H1 (cell line): ENCODE measurements at regions not wholly inside any gene's neighbourhood (a gene's known extent, or its start where the extent isn't known, plus 50 kb on each side); places are given as distances from the start of the nearest gene placed in this dataset.

ENCODE experiments used
- CTCF ChIA-PET: fragments of 300-600 bp; sonication (Branson Sonifier 250); formaldehyde crosslinking; loops from one replicate; lab custom pipeline; 2021; ENCODE audit not compliant: partially characterized antibody; lab: Charles Lee
- POLR2A ChIA-PET: fragments of 300-600 bp; sonication (Branson Sonifier 250); formaldehyde crosslinking; loops from one replicate; lab custom pipeline; 2021; ENCODE audit warnings: inconsistent platforms; ENCODE audit not compliant: partially characterized antibody; lab: Charles Lee
- DNase-seq, 2 experiments: peaks; one replicate each; pipeline versions ENCODE4 v3.0.0 to v3.0.0-alpha.2; 2010 to 2022; ENCODE audit warnings: low spot score in 2 of 2, low read depth in 1 of 2, mixed read lengths in 1 of 2
- FAIRE-seq: peaks from 2 replicates; lab custom pipeline; 2011; peaks lifted over from hg19 to GRCh38; lab: Jason Lieb, UNC
- H2AFZ ChIP-seq: 2 replicates; pipeline ENCODE4 v1.8.1; 2012; ENCODE audit warnings: low read length, inconsistent platforms
- H2AK5ac ChIP-seq: 2 replicates; pipeline ENCODE4 v1.6.1; 2013; ENCODE audit warnings: low read depth, low read length
- H2BK120ac ChIP-seq: replicated peaks from 2 replicates; pipeline ENCODE3; 2013; ENCODE audit warnings: low read depth, low read length, inconsistent platforms
- H2BK12ac ChIP-seq: 2 replicates; pipeline ENCODE4 v1.6.1; 2013; ENCODE audit warnings: low read depth, low read length
- H2BK15ac ChIP-seq: 2 replicates; pipeline ENCODE4 v1.6.1; 2013; ENCODE audit warnings: low read length
- H2BK20ac ChIP-seq: 2 replicates; pipeline ENCODE4 v1.6.1; 2013; ENCODE audit warnings: low read length
- H2BK5ac ChIP-seq: 2 replicates; pipeline ENCODE4 v1.6.1; 2013; ENCODE audit warnings: low read depth, low read length
- H3K14ac ChIP-seq: 2 replicates; pipeline ENCODE4 v1.6.1; 2013; ENCODE audit warnings: inconsistent platforms; ENCODE audit not compliant: insufficient read length
- H3K18ac ChIP-seq: 2 replicates; pipeline ENCODE4 v1.6.1; 2013; ENCODE audit warnings: low read length; ENCODE audit errors: extremely low read depth
- H3K23ac ChIP-seq: 2 replicates; pipeline ENCODE4 v1.6.1; 2013; ENCODE audit warnings: inconsistent platforms; ENCODE audit not compliant: insufficient read length
- H3K23me2 ChIP-seq: 2 replicates; pipeline ENCODE4 v1.6.1; 2013; ENCODE audit warnings: low read depth, low read length
- H3K27ac ChIP-seq: 2 replicates; pipeline ENCODE4 v1.6.1; 2011; ENCODE audit warnings: low read depth, low read length, inconsistent platforms
- H3K27me3 ChIP-seq, 4 experiments: replicated peaks in 1 of 4; 1 replicate in 1 of 4; 2 replicates in 3 of 4; pipeline versions ENCODE4 v1.6.1 to v1.8.1; 2011 to 2013; ENCODE audit warnings: low read length in 3 of 4, mild to moderate bottlenecking in 3 of 4, inconsistent platforms in 2 of 4, mixed read lengths in 2 of 4, moderate library complexity in 1 of 4; ENCODE audit not compliant: control insufficient read depth in 3 of 4, insufficient read depth in 3 of 4; ENCODE audit errors: extremely low read depth in 1 of 4
- H3K36me3 ChIP-seq, 4 experiments: 2 replicates each; pipeline versions ENCODE4 v1.6.1 to v1.8.1; 2011 to 2013; ENCODE audit warnings: mild to moderate bottlenecking in 4 of 4, low read length in 3 of 4, moderate library complexity in 2 of 4, control low read depth in 1 of 4, inconsistent platforms in 1 of 4; ENCODE audit not compliant: insufficient read depth in 4 of 4, control insufficient read depth in 2 of 4
- H3K4ac ChIP-seq: replicated peaks from 2 replicates; pipeline ENCODE3; 2013; ENCODE audit warnings: low read length, low read depth, mixed read lengths, inconsistent platforms; ENCODE audit not compliant: insufficient read length
- H3K4me1 ChIP-seq, 4 experiments: replicated peaks in 1 of 4; 1 replicate in 1 of 4; 2 replicates in 3 of 4; pipeline versions ENCODE4 v1.6.1 to v1.8.1; 2011 to 2013; ENCODE audit warnings: low read length in 3 of 4, inconsistent platforms in 2 of 4, mixed read lengths in 1 of 4; ENCODE audit not compliant: insufficient read depth in 4 of 4, control insufficient read depth in 3 of 4
- H3K4me2 ChIP-seq, 2 experiments: 2 replicates each; pipeline versions ENCODE4 v1.6.1 to v1.8.1; 2011 to 2013; ENCODE audit warnings: low read depth in 2 of 2, low read length in 2 of 2, control low read depth in 1 of 2, inconsistent platforms in 1 of 2, mild to moderate bottlenecking in 1 of 2; ENCODE audit not compliant: insufficient read depth in 1 of 2
- H3K4me3 ChIP-seq, 4 experiments: fragments of 200-600, 300-600 bp in 1 of 4; sonication (generic), shearing (Covaris generic), sonication (Bioruptor Twin) in 1 of 4; 2 replicates each; pipeline versions ENCODE4 v1.5.1 to v1.8.1; 2011 to 2016; ENCODE audit warnings: low read length in 4 of 4, low read depth in 3 of 4, control low read depth in 2 of 4, inconsistent platforms in 2 of 4, mild to moderate bottlenecking in 2 of 4, mixed read lengths in 1 of 4, moderate library complexity in 1 of 4; ENCODE audit not compliant: insufficient read depth in 2 of 4; ENCODE audit errors: extremely low read depth in 1 of 4
- H3K56ac ChIP-seq: replicated peaks from 2 replicates; pipeline ENCODE3; 2013; ENCODE audit warnings: low read depth, mild to moderate bottlenecking, mixed read lengths, low read length, inconsistent platforms; ENCODE audit not compliant: insufficient read length
- H3K79me1 ChIP-seq: 2 replicates; pipeline ENCODE4 v1.6.1; 2013; ENCODE audit warnings: low read depth, low read length, control low read depth
- H3K79me2 ChIP-seq, 2 experiments: 2 replicates each; pipeline versions ENCODE4 v1.6.1 to v1.8.1; 2012 to 2013; ENCODE audit warnings: low read length in 2 of 2, mild to moderate bottlenecking in 2 of 2, inconsistent platforms in 1 of 2; ENCODE audit not compliant: insufficient read depth in 2 of 2, control insufficient read depth in 1 of 2
- H3K9ac ChIP-seq, 4 experiments: replicated peaks in 1 of 4; 1 replicate in 1 of 4; 2 replicates in 3 of 4; pipeline versions ENCODE4 v1.6.1 to v1.8.1; 2011 to 2013; ENCODE audit warnings: low read depth in 3 of 4, low read length in 3 of 4, control low read depth in 2 of 4, mild to moderate bottlenecking in 2 of 4, moderate library complexity in 2 of 4, inconsistent platforms in 1 of 4; ENCODE audit errors: extremely low read depth in 1 of 4
- H3K9me3 ChIP-seq, 2 experiments: 2 replicates each; pipeline versions ENCODE4 v1.6.1 to v1.8.1; 2012 to 2013; ENCODE audit warnings: mild to moderate bottlenecking in 2 of 2, moderate library complexity in 2 of 2, control low read depth in 1 of 2, inconsistent platforms in 1 of 2, low read depth in 1 of 2, low read length in 1 of 2, mixed read lengths in 1 of 2; ENCODE audit not compliant: insufficient read depth in 2 of 2
- H4K20me1 ChIP-seq, 2 experiments: replicated peaks in 1 of 2; 2 replicates each; pipeline versions ENCODE3 to v1.8.1; 2011 to 2013; ENCODE audit warnings: inconsistent platforms in 2 of 2, low read length in 2 of 2, mild to moderate bottlenecking in 1 of 2; ENCODE audit not compliant: insufficient read depth in 2 of 2, control insufficient read depth in 1 of 2
- H4K5ac ChIP-seq: 2 replicates; pipeline ENCODE4 v1.6.1; 2013; ENCODE audit warnings: low read length, low read depth, mixed read lengths, inconsistent platforms; ENCODE audit not compliant: insufficient read length
- H4K8ac ChIP-seq: 2 replicates; pipeline ENCODE4 v1.8.0; 2013; ENCODE audit warnings: mild to moderate bottlenecking, moderate library complexity, low read length, inconsistent platforms; ENCODE audit not compliant: insufficient read depth; ENCODE audit errors: extremely low read depth
- H4K91ac ChIP-seq: replicated peaks from 2 replicates; pipeline ENCODE3; 2013; ENCODE audit warnings: low read length, mixed read lengths, inconsistent platforms; ENCODE audit not compliant: insufficient read length
- BCL11A ChIP-seq, 2 experiments: IDR thresholded peaks; one replicate each; pipeline ENCODE4 v1.6.1; 2011; ENCODE audit warnings: low read depth in 2 of 2, low read length in 2 of 2, mild to moderate bottlenecking in 2 of 2
- CHD1 ChIP-seq: IDR thresholded peaks from 2 replicates; pipeline ENCODE4 v1.6.1; 2012; ENCODE audit warnings: low read depth, low read length, improper control_type of control experiment
- FOSL1 ChIP-seq: IDR thresholded peaks from 2 replicates; pipeline ENCODE4 v1.6.1; 2011; ENCODE audit warnings: mild to moderate bottlenecking, low read depth, low read length, moderate library complexity; ENCODE audit not compliant: insufficient read depth
- GTF2F1 ChIP-seq: IDR thresholded peaks from 2 replicates; pipeline ENCODE4 v1.6.1; 2012; ENCODE audit warnings: low read depth, low read length, improper control_type of control experiment, borderline replicate concordance
- JUND ChIP-seq: IDR thresholded peaks from 2 replicates; pipeline ENCODE4 v1.6.1; 2011; ENCODE audit warnings: mild to moderate bottlenecking, improper control_type of control experiment, low read length
- MAFK ChIP-seq: IDR thresholded peaks from 2 replicates; pipeline ENCODE4 v1.6.1; 2012; ENCODE audit warnings: low read depth, mild to moderate bottlenecking, improper control_type of control experiment, low read length
- MAX ChIP-seq: IDR thresholded peaks from 2 replicates; pipeline ENCODE4 v1.6.1; 2012; ENCODE audit warnings: inconsistent platforms
- POU5F1 ChIP-seq: IDR thresholded peaks from 2 replicates; pipeline ENCODE4 v1.6.1; 2011; ENCODE audit warnings: low read depth, mild to moderate bottlenecking, low read length, moderate library complexity
- RXRA ChIP-seq: IDR thresholded peaks from 2 replicates; pipeline ENCODE4 v1.6.1; 2011; ENCODE audit warnings: low read depth, mild to moderate bottlenecking, low read length, moderate library complexity; ENCODE audit not compliant: insufficient read depth
- SP1 ChIP-seq: IDR thresholded peaks from 2 replicates; pipeline ENCODE4 v1.6.1; 2011; ENCODE audit warnings: low read depth, low read length
- SP2 ChIP-seq: IDR thresholded peaks from 2 replicates; pipeline ENCODE4 v1.6.1; 2012; ENCODE audit warnings: mild to moderate bottlenecking, low read length, inconsistent platforms
- YY1 ChIP-seq: IDR thresholded peaks from 2 replicates; pipeline ENCODE4 v1.6.1; 2011; ENCODE audit warnings: low read depth, mild to moderate bottlenecking, low read length
- WGBS, 2 experiments: shearing (Covaris generic) in 1 of 2; methylation state at CpG; one replicate each; pipeline versions ENCODE4 v1.1.6 to v1.1.7; 2013 to 2015; ENCODE audit warnings: low lambda C conversion rate in 2 of 2, mixed read lengths in 2 of 2, inconsistent platforms in 1 of 2, low coverage in 1 of 2, missing lambda C conversion rate in 1 of 2; ENCODE audit not compliant: insufficient replicate concordance in 2 of 2, insufficient coverage in 1 of 2, insufficient read length in 1 of 2; ENCODE audit errors: extremely low coverage in 1 of 2, missing lambda C conversion rate in 1 of 2; 5-methylcytosine and 5-hydroxymethylcytosine counted together

GRCh38 chr7:152512706-152513105 is 76.9 kb upstream of the KMT2C start:
- no peak overlapping the region for H3K4me3 ChIP-seq
- H3K79me2 ChIP-seq, result no peaks in the 10 kb centered on the region
- no peaks in the 10 kb centered on the region; a peak in 1 of 7 replicates for H3K27me3 ChIP-seq
- no peaks in the 10 kb centered on the region for H3K23me2 ChIP-seq
- no peak overlapping the region for H4K8ac ChIP-seq
- no peak overlapping the region for H3K14ac ChIP-seq
- no peak overlapping the region for H4K5ac ChIP-seq
- no peaks in the 10 kb centered on the region for H3K36me3 ChIP-seq
- no peaks in the 10 kb centered on the region for H3K9me3 ChIP-seq
- no peak overlapping the region for H2AFZ ChIP-seq
- H3K4me2 ChIP-seq, result no peak overlapping the region
- TF ChIP-seq SP1 (no peak), POU5F1 (no peak), SP2 (no peak), YY1 (no peak), FOSL1 (no peak), RXRA (no peak), CHD1 (no peak), BCL11A (IDR thresholded peaks at IDR 0.05; ENCODE audit: low read depth in 2 of 2, low read length in 2 of 2) (no peak), GTF2F1 (no peak), MAFK (no peak), MAX (no peak), JUND (no peak)
- TF ChIP-seq, all 59 proteins: peak for 0
- POLR2A ChIA-PET, result no interaction called here
- CTCF ChIA-PET, result interaction anchor here (1.1 kb wide), 1 partner anchor 11 kb away, joined by 3 read pairs; no protein-coding TSS in a partner anchor
- Histone ChIP-seq H2BK5ac (no peak overlapping the region), H4K91ac (no peak overlapping the region), H2BK20ac (no peak overlapping the region), H3K9ac (no peak overlapping the region), H3K79me1 (no peaks in the 10 kb centered on the region), H4K20me1 (no peaks in the 10 kb centered on the region), H2BK12ac (no peak overlapping the region), H2BK120ac (no peak overlapping the region), H3K4ac (no peak overlapping the region), H3K18ac (no peak overlapping the region), H2AK5ac (no peak overlapping the region), H3K27ac (no peak overlapping the region), H3K4me1 (no peaks in the 10 kb centered on the region), H2BK15ac (no peak overlapping the region), H3K23ac (no peak overlapping the region), H3K56ac (no peak overlapping the region)
- WGBS, 2 experiments, result 100% methylated on average over 5 of the region's 5 CpGs; no CpG with 5 or more reads in 1 of the 2 experiments
- FAIRE-seq (no peak), DNase-seq (no peak)
